ENCODE measurements at regions not wholly inside any gene's neighbourhood (a gene's known extent, or its start where the extent isn't known, plus 50 kb on each side); places are given as distances from the start of the nearest gene placed in this dataset.

GRCh38 chr5:110908848-110909247 lies 162.7 kb upstream of the TSLP start:
- TF ChIP-seq CTCF (IDR thresholded peaks at IDR 0.05) (no peak), JUND (IDR thresholded peaks at IDR 0.05) (no peak), REST (IDR thresholded peaks at IDR 0.05; ENCODE audit: low read depth, low read length) (no peak), RAD21 (IDR thresholded peaks at IDR 0.05; ENCODE audit: low read length) (no peak), POLR2AphosphoS5 (IDR thresholded peaks at IDR 0.05; ENCODE audit: low read depth, low read length) (no peak), YY1 (IDR thresholded peaks at IDR 0.05; ENCODE audit: low read depth) (no peak), TAF1 (IDR thresholded peaks at IDR 0.05; ENCODE audit: borderline replicate concordance, low read depth, low read length) (no peak), RCOR1 (IDR thresholded peaks at IDR 0.05; ENCODE audit: low read length) (no peak)
- TF ChIP-seq, protein P1, sequence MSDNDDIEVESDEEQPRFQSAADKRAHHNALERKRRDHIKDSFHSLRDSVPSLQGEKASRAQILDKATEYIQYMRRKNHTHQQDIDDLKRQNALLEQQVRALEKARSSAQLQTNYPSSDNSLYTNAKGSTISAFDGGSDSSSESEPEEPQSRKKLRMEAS (IDR thresholded peaks at IDR 0.05; ENCODE audit: low read depth) = no peak
- TF ChIP-seq, protein P2, sequence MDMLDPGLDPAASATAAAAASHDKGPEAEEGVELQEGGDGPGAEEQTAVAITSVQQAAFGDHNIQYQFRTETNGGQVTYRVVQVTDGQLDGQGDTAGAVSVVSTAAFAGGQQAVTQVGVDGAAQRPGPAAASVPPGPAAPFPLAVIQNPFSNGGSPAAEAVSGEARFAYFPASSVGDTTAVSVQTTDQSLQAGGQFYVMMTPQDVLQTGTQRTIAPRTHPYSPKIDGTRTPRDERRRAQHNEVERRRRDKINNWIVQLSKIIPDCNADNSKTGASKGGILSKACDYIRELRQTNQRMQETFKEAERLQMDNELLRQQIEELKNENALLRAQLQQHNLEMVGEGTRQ (IDR thresholded peaks at IDR 0.05; ENCODE audit: borderline replicate concordance, low read depth, low read length) = no peak

Data from SK-N-SH (cell line).